ENCODE measurements at regions not wholly inside any gene's neighbourhood (a gene's known extent, or its start where the extent isn't known, plus 50 kb on each side); places are given as distances from the start of the nearest gene placed in this dataset.

DNA sequence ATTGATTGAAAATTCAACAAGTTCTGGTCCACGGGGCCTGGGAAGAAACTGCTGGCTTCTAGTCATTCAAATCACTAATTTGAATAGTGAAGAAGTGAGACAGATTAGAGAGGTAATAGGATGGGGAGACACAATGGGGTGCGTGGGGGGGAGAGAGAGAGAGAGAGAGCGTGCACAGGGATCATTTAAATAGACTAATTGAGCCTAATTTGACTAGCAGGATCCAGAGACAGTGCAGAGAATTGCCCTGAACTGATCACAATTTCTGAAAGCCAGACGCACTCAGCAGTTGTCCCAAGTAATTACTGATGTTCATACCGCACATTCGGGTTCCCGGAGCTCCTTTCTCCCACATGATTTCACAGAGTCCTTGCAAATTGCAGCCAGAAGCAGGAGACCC is 50.3 kb upstream of the C5orf58 start:
- intact Hi-C loops (cut with DNase I): loop anchor here (10.0 kb wide), 1 partner anchor 78 kb away; the partner anchor contains the start of gene FOXI1
- Histone ChIP-seq H3K9me3 (ENCODE audit: control insufficient read depth in 2 of 3, insufficient read depth in 1 of 3, low read length in 3 of 3) (no peaks in the 10 kb centered on the region), H3K9ac (ENCODE audit: low read length in 3 of 3) (no peak overlapping the region), H3K4me1 (ENCODE audit: control insufficient read depth in 2 of 3, insufficient read depth in 2 of 3, low read depth in 1 of 3, low read length in 3 of 3) (peaks cover 0 to 5% (median 4%) of the 10 kb centered on the region in 3 donors), H3K36me3 (ENCODE audit: control insufficient read depth in 2 of 3, insufficient read depth in 3 of 3, low read length in 3 of 3) (no peaks in the 10 kb centered on the region), H3K27me3 (ENCODE audit: control insufficient read depth, insufficient read depth, low read length) (no peaks in the 10 kb centered on the region), H3K27ac (ENCODE audit: low read depth in 2 of 2, low read length in 2 of 2) (no peak overlapping the region), H3K4me3 (ENCODE audit: low read length in 3 of 3) (no peak overlapping the region)
- DNase-seq: no peak
- TF ChIP-seq, protein P1, sequence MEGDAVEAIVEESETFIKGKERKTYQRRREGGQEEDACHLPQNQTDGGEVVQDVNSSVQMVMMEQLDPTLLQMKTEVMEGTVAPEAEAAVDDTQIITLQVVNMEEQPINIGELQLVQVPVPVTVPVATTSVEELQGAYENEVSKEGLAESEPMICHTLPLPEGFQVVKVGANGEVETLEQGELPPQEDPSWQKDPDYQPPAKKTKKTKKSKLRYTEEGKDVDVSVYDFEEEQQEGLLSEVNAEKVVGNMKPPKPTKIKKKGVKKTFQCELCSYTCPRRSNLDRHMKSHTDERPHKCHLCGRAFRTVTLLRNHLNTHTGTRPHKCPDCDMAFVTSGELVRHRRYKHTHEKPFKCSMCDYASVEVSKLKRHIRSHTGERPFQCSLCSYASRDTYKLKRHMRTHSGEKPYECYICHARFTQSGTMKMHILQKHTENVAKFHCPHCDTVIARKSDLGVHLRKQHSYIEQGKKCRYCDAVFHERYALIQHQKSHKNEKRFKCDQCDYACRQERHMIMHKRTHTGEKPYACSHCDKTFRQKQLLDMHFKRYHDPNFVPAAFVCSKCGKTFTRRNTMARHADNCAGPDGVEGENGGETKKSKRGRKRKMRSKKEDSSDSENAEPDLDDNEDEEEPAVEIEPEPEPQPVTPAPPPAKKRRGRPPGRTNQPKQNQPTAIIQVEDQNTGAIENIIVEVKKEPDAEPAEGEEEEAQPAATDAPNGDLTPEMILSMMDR (IDR thresholded peaks at IDR 0.05; ENCODE audit: borderline replicate concordance, extremely low read depth, insufficient read depth): no peak
- FAIRE-seq: no peak
